ENCODE measurements at regions not wholly inside any gene's neighbourhood (a gene's known extent, or its start where the extent isn't known, plus 50 kb on each side); places are given as distances from the start of the nearest gene placed in this dataset.

DNA sequence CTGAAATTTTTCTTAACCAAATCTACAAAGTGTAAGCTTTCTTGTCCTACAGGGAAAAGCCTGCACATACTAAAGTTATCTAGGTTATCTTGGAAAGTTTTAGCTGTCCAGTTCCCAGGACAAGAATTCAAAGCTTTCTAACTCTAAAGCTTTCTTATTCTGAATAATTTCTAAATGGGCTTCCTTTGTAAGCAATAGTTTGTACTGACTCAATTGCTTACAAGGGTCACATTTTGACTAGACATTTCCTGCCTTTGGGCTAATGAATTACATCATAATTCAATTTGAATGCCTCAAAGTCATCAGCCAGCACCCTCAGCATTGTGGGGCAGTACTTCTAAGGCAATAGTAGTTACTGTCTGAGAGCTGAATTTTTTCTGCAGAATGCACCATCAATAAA, 223.0 kb downstream of the LTN1 start:
- Mint-ChIP-seq H3K4me3 (no peak overlapping the region), H3K4me1 (no peaks in the 10 kb centered on the region), H3K27ac (no peak overlapping the region), H3K27me3 (no peaks in the 10 kb centered on the region), H3K36me3 (ENCODE audit: low read depth) (no peaks in the 10 kb centered on the region)
- ATAC-seq (no peak), DNase-seq (no peak)
- no peaks in the 10 kb centered on the region for H3K9me3 ChIP-seq (ENCODE audit: control insufficient read depth, low read length, poor library complexity, severe bottlenecking)

DNA sequence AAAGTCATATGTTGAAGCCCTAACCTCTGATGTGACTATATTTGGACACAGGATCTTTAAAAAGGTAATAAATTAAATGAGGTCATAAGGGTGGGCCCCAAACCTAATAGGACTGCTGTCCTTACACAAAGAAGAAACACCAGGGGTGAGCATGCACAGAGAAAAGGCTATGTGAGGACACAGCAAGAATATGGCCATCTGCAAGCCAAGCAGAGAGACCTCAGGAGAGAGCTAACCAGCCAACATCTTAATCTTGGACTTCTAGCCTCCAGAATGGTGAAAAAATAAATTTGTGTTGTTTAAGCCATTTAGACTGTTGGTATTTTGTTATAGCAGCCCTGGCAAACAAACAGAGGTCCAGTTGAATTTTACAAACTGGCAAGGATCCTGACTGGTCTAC, 223.9 kb downstream of the LTN1 start:
- no peak overlapping the region for H3K27ac Mint-ChIP-seq
- no peak for DNase-seq
- no peaks in the 10 kb centered on the region for H3K4me1 Mint-ChIP-seq
- no peaks in the 10 kb centered on the region for H3K36me3 Mint-ChIP-seq (ENCODE audit: low read depth)
- no peaks in the 10 kb centered on the region for H3K27me3 Mint-ChIP-seq
- ATAC-seq = no peak
- no peak overlapping the region for H3K4me3 Mint-ChIP-seq
- H3K9me3 ChIP-seq (ENCODE audit: control insufficient read depth, low read length, poor library complexity, severe bottlenecking) = no peaks in the 10 kb centered on the region

DNA sequence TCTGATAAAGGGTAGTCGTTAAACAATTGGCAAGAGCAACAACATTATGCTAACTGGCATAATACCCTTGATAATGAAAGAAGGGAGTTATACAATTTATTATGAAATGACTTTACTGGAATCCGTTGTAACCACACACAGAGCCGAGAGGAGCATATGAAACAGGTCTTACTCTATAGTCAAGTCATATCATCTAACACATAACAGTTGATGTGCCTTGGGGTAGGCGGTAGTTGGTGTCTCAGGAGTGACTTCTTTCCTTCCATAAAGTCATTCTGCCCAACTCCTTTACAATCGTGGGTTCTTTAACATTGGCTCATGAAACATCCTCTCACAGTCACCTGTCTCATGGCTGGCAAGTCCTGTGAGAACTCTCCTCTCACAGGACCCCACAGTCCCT, 225.2 kb downstream of the LTN1 start:
- Mint-ChIP-seq H3K4me1 (no peaks in the 10 kb centered on the region), H3K27ac (no peak overlapping the region), H3K27me3 (no peaks in the 10 kb centered on the region), H3K4me3 (no peak overlapping the region), H3K36me3 (ENCODE audit: low read depth) (no peaks in the 10 kb centered on the region)
- H3K9me3 ChIP-seq (ENCODE audit: control insufficient read depth, low read length, poor library complexity, severe bottlenecking) = no peaks in the 10 kb centered on the region
- ATAC-seq (no peak), DNase-seq (no peak)

DNA sequence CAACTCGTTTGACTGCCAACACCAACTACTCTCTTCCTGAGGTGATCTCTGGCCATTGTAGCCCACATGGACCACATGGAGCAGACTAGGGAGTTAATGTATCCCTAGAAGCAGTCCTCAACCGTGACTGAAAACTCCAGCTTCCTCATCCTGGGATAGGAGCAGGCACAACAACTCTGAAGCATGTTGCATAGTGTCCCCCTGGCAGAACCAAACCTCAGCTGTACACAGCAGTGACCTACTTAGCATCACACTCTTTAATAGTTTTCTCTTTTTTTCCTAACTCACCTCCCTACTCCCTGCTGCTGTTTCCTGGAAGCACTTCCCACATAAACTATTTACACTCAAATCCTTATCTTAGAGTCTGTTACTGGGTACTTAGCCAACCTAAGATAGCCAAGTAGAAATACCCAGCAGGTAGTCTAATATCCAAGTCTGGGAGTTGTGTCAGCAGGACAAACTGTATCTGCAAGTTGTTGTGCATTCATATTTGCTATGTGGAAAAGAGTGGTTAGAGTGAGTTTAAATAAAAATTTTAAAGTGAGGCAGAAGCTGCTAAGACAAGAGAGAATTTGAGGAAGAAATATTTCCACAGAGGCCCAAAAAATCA, 228.8 kb downstream of the LTN1 start:
- H3K9me3 ChIP-seq (ENCODE audit: control insufficient read depth, low read length, poor library complexity, severe bottlenecking) = no peaks in the 10 kb centered on the region
- no peak for DNase-seq
- Mint-ChIP-seq H3K4me1 (no peaks in the 10 kb centered on the region), H3K27me3 (no peaks in the 10 kb centered on the region), H3K4me3 (no peak overlapping the region), H3K36me3 (ENCODE audit: low read depth) (no peaks in the 10 kb centered on the region), H3K27ac (no peak overlapping the region)
- ATAC-seq = no peak

DNA sequence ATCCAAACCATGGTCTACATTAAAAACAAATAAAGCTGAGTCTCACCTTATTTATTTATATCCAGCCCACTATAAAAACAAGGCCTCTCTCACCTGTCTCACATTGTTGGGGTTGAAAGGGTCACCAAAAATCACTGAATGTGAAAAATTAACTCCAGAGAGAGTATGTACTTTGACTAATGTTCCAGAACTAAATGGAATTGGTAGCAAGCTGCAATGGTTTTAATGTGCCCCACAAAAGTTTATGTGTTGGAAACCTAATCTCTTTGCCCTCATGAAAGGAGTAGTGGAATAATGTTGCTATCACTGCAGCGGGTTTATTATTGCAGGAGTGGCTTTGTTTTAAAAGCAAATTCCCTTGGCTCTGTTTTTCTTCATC, 230.3 kb downstream of the LTN1 start:
- ATAC-seq (no peak), DNase-seq (no peak)
- Mint-ChIP-seq H3K4me1 (no peaks in the 10 kb centered on the region), H3K36me3 (ENCODE audit: low read depth) (peaks cover 2% of the 10 kb centered on the region), H3K27me3 (no peaks in the 10 kb centered on the region), H3K27ac (no peak overlapping the region), H3K4me3 (no peak overlapping the region)
- no peaks in the 10 kb centered on the region for H3K9me3 ChIP-seq (ENCODE audit: control insufficient read depth, low read length, poor library complexity, severe bottlenecking)

DNA sequence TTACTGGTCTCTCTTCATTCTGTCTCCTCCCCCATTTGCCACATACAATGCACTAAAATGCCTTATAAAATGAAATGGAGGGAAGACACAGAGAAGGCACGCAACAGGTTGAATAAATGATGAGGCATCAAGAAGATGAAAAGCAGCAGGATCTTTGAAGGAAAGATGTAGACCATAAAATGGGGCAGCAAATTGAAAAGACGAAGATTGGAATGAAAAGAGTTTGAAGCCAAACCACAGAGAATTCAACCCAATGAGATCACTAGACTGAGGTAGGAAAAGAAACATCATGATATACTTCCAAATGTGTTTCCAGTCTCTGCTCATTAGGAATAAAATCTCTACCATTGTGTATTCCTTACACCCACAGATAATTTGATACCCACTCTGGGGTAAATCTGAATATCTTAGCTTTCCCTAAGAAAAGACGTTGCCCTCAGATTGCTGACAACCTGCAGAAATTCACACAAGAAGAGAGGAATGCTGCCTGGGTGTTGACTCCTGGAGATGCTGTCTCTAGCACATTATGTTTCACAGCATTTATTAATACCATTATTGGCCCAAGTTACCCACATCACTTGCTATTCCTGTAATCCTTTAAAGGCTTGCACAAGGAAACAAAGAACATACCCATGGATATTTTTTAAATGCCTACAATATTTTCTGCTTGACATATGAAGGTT, 230.9 kb downstream of the LTN1 start:
- peaks cover 2% of the 10 kb centered on the region for H3K36me3 Mint-ChIP-seq (ENCODE audit: low read depth)
- no peak overlapping the region for H3K27ac Mint-ChIP-seq
- no peaks in the 10 kb centered on the region for H3K27me3 Mint-ChIP-seq
- ATAC-seq = no peak
- H3K9me3 ChIP-seq (ENCODE audit: control insufficient read depth, low read length, poor library complexity, severe bottlenecking) = no peaks in the 10 kb centered on the region
- no peak overlapping the region for H3K4me3 Mint-ChIP-seq
- no peaks in the 10 kb centered on the region for H3K4me1 Mint-ChIP-seq
- DNase-seq = no peak

DNA sequence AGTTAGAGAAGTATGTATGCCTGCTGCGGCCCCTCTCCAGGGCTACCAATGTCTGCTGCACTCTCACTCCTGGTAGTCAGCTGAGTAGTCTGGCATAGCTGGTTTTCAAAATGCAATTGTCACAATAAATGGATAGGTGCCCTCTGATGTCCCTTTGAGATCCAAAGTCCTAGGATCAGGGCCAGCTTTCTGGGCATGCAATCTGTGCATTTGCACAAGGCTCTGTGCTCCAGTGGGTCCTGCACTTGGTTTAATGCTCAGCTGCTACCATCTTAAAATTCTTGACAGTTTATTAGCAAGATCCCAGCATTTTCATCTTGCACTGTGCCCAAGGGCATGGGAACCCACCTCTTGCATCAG, 233.8 kb downstream of the LTN1 start:
- H3K27ac Mint-ChIP-seq = no peak overlapping the region
- no peaks in the 10 kb centered on the region for H3K4me1 Mint-ChIP-seq
- H3K27me3 Mint-ChIP-seq = no peaks in the 10 kb centered on the region
- no peak overlapping the region for H3K4me3 Mint-ChIP-seq
- peaks cover 2% of the 10 kb centered on the region for H3K36me3 Mint-ChIP-seq (ENCODE audit: low read depth)
- H3K9me3 ChIP-seq (ENCODE audit: control insufficient read depth, low read length, poor library complexity, severe bottlenecking) = no peaks in the 10 kb centered on the region
- DNase-seq (no peak), ATAC-seq (no peak)

DNA sequence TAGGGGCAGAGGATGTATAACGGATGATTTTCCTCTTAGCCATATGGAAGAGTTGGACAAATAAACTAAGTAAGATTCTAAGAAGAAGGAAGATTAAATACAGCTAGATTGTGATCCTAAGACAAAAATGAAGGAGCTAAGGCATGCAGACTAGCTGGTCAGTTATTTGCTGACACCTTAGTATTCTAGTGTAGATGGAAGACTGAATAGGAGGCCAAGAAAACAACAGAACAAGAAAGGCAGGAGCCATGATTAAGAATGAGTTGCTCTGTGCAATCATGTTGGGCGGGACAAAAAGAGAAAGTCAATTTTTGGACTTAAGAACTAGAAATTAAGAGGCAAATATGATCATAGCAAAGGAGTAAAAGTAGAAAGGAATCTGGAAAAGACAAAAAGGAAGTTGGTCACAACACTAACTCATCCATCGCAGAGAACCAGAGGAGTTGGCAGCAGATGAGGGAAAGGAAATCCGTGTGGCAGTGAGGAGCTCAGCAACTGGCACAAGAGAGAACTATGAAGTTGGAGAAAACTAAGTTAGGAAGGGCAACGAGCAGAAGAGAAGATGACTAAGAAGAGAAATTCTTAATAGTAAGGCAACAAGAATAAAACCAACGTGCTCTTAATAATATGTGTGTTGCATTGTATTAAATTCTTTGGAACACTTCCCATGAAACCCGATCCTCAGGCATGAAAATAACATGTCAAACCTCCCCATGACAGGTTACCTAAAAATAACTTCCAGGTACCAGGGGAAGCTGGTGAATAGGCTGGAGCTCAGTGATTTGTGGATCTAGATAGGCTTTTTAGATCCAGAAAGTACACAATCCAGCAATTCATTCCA, 234.4 kb downstream of the LTN1 start:
- Mint-ChIP-seq H3K27me3 (no peaks in the 10 kb centered on the region), H3K36me3 (ENCODE audit: low read depth) (peaks cover 2% of the 10 kb centered on the region), H3K27ac (no peak overlapping the region), H3K4me1 (no peaks in the 10 kb centered on the region), H3K4me3 (no peak overlapping the region)
- ATAC-seq (no peak), DNase-seq (no peak)
- H3K9me3 ChIP-seq (ENCODE audit: control insufficient read depth, low read length, poor library complexity, severe bottlenecking) = no peaks in the 10 kb centered on the region

DNA sequence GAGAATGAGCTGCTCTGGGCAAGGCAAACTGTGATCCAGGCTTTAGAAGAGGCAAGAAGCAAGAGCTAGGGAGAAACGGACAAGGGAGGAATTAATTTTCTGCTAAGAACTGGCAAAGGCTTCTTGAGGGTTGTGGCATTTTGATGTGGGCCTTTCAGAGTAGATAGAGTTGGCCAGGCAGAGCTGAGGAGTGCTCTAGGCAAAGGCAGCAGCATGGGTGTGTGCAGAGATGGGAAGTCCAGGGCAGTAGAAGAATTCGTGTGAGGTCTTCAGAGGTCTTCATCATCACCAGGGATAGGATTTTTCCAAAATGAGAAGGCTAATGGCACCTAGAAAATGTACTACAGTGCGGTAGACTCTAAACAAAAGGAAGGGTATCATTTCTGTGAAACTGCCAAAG, 237.8 kb downstream of the LTN1 start:
- ATAC-seq = no peak
- Mint-ChIP-seq H3K27ac (no peak overlapping the region), H3K4me1 (no peaks in the 10 kb centered on the region), H3K27me3 (no peaks in the 10 kb centered on the region), H3K36me3 (ENCODE audit: low read depth) (peaks cover 2% of the 10 kb centered on the region), H3K4me3 (no peak overlapping the region)
- no peaks in the 10 kb centered on the region for H3K9me3 ChIP-seq (ENCODE audit: control insufficient read depth, low read length, poor library complexity, severe bottlenecking)
- DNase-seq = no peak

DNA sequence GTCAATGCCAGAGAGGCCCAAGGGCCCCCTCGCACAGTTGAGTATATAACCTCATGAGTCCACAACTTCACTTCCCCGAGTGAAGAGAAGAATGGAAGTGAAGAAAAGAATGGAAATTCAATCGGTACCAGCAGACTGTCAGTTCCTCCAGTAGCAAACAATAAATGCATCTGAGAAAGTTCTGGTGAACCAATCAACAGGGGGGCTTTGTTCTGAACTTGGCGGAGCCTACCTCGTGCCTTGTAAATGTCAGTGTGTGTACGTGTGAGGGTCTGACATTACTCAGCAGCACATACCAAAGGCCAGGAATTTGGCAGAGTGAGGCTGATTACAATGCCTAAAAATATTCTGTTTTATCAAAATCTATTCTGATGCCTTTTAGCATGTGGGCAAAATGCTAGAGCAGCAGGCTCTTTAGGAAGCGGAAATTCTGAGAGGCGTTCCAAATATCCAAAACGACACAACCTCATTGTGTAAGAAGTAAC, 238.5 kb downstream of the LTN1 start:
- no peaks in the 10 kb centered on the region for H3K9me3 ChIP-seq (ENCODE audit: control insufficient read depth, low read length, poor library complexity, severe bottlenecking)
- Mint-ChIP-seq H3K27me3 (no peaks in the 10 kb centered on the region), H3K27ac (no peak overlapping the region), H3K4me1 (no peaks in the 10 kb centered on the region), H3K36me3 (ENCODE audit: low read depth) (peaks cover 2% of the 10 kb centered on the region), H3K4me3 (no peak overlapping the region)
- DNase-seq = no peak
- no peak for ATAC-seq

DNA sequence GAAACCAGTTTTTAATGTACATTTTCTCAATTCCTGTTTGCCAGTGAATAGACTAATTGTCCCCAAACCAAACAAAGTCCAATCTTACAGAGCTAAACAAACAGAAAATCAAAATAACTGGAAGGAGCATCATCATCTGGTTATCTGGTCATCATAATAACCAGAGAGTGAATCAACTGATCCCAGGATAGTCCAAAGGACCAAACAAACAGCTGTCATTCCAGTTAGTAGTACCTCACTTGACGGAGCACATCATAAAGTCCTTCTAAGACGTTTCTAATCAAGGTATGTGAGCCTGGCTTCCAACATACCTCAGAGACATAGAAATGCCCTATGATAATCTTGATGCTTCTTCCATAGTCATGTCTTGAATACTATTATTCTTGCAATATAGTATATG, 240.5 kb downstream of the LTN1 start:
- ATAC-seq (no peak), DNase-seq (no peak)
- no peaks in the 10 kb centered on the region for H3K4me1 Mint-ChIP-seq
- H3K27me3 Mint-ChIP-seq = no peaks in the 10 kb centered on the region
- H3K4me3 Mint-ChIP-seq = no peak overlapping the region
- no peaks in the 10 kb centered on the region for H3K36me3 Mint-ChIP-seq (ENCODE audit: low read depth)
- H3K9me3 ChIP-seq (ENCODE audit: control insufficient read depth, low read length, poor library complexity, severe bottlenecking) = no peaks in the 10 kb centered on the region
- no peak overlapping the region for H3K27ac Mint-ChIP-seq

DNA sequence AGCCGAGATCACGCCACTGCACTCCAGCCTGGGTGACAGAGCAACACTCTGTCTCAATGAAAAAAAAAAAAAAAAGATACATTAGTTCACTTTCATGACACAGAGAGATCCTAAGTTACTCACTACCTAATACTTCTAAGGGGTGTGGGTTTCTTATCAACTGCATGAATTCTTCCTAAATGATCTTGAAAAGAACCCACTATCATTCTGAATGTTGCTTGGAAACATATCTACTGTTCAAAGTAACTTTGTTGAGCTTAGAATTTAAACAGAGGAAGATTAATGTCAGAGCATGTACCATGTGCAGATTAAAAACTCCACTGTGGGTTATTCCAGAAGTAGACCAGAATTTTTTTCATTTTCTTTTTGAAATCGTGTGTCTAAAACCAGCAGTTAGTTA, 241.5 kb downstream of the LTN1 start:
- no peaks in the 10 kb centered on the region for H3K27me3 Mint-ChIP-seq
- no peak overlapping the region for H3K4me3 Mint-ChIP-seq
- ATAC-seq = no peak

DNA sequence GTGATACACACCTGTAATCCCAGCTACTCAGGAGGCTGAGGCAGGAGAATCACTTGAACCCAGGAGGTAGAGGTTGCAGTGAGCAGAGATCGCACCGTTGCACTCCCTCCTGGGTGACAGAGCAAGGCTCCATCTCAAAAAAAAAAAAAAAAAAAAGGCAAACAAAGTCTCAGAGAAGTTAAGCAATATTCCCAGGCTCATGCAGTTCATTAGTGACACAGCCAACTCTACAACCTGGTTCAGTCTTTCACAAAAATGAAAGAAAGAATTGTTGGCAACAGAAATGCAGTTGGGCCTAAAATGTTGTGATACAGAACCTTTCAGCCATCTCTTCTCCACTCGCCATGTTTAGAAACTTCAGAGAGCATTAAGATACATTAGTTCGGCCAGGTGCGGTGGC, 242.1 kb downstream of the LTN1 start:
- H3K9me3 ChIP-seq (ENCODE audit: control insufficient read depth, low read length, poor library complexity, severe bottlenecking) = no peaks in the 10 kb centered on the region
- no peak for DNase-seq
- no peak for ATAC-seq
- Mint-ChIP-seq H3K27me3 (no peaks in the 10 kb centered on the region), H3K36me3 (ENCODE audit: low read depth) (no peaks in the 10 kb centered on the region), H3K4me3 (no peak overlapping the region), H3K4me1 (no peaks in the 10 kb centered on the region), H3K27ac (no peak overlapping the region)

More for the DNA sequence above, 241.5 kb downstream of the LTN1 start:
- DNase-seq = no peak
- Mint-ChIP-seq H3K36me3 (ENCODE audit: low read depth) (no peaks in the 10 kb centered on the region), H3K4me1 (no peaks in the 10 kb centered on the region), H3K27ac (no peak overlapping the region)
- no peaks in the 10 kb centered on the region for H3K9me3 ChIP-seq (ENCODE audit: control insufficient read depth, low read length, poor library complexity, severe bottlenecking)
